AG04449 (cell line): ENCODE measurements at regions not wholly inside any gene's neighbourhood (a gene's known extent, or its start where the extent isn't known, plus 50 kb on each side); places are given as distances from the start of the nearest gene placed in this dataset.
"Not testable (repeated sequence)": the region's sequence is repeated elsewhere in the genome, so short reads cannot be mapped to it uniquely, and the experiment has no call there.

Experiments
- CTCF ChIA-PET: fragments of 350-600 bp; formaldehyde crosslinking; extraction: SDS; loops from one replicate; lab custom pipeline; 2021; ENCODE audit warnings: antibody characterized with exemption; lab: Yijun Ruan, JAX
- POLR2A ChIA-PET: fragments of 400-600, 350-600 bp; formaldehyde crosslinking; extraction: SDS; loops from one replicate; lab custom pipeline; 2020; ENCODE audit warnings: antibody characterized with exemption, inconsistent platforms; lab: Yijun Ruan, JAX
- DNase-seq: peaks from one replicate; pipeline ENCODE4 v3.0.0-alpha.2; 2010; ENCODE audit warnings: low read depth, low spot score
- H3K4me3 ChIP-seq: 2 replicates; pipeline ENCODE4 v1.5.1; 2011; ENCODE audit warnings: low read depth, mild to moderate bottlenecking, control low read depth, low read length
- CTCF ChIP-seq: IDR thresholded peaks from one replicate; pipeline ENCODE4 v1.5.1; 2011; ENCODE audit warnings: mild to moderate bottlenecking, moderate library complexity, low read length, control low read depth, inconsistent platforms; ENCODE audit not compliant: insufficient read depth; ENCODE audit errors: missing control alignments

- ChIA-PET CTCF (no interaction called here), POLR2A (no interaction called here)
- no peak overlapping the region for H3K4me3 ChIP-seq
- TF ChIP-seq CTCF, result no peak
- no peak for DNase-seq
These were observed 298.0 kb upstream of the CXADR start for GRCh38 chr21:17214801-17215200.

- CTCF ChIA-PET, DNase-seq, POLR2A ChIA-PET, H3K4me3 ChIP-seq: not testable (repeated sequence)
These were observed 293.8 kb upstream of the CXADR start for GRCh38 chr21:17219050-17219449.

DNA sequence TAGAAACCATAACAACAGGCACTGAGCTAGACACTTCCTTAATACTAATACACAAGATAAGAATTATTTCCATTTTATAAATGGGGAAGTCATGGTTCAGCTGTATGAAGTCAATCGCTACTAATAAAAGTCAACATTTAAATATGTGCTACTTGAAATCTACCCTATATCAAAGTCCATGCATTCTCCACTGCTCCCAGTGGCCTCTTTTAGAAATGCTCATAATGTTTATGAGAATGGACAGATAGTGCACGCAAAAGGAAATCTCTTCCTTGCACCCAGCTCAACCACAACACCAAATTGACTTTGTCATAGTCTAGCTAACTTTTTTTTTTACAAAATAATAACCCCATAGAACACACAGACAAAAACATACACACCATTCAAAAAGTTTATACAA, 281.7 kb upstream of the CXADR start:
- ChIA-PET POLR2A (no interaction called here), CTCF (no interaction called here)
- no peak for TF ChIP-seq CTCF
- DNase-seq, result no peak
- no peak overlapping the region for H3K4me3 ChIP-seq

GRCh38 chr21:17231771-17232170, 281.1 kb upstream of the CXADR start:
- no peak for DNase-seq
- ChIA-PET CTCF (no interaction called here), POLR2A (no interaction called here)
- no peak for TF ChIP-seq CTCF
- no peak overlapping the region for H3K4me3 ChIP-seq

GRCh38 chr21:17238468-17238867, 274.4 kb upstream of the CXADR start:
- CTCF ChIA-PET, result no interaction called here
- DNase-seq, result no peak
- no peak for TF ChIP-seq CTCF
- POLR2A ChIA-PET, result no interaction called here
- no peak overlapping the region for H3K4me3 ChIP-seq

- ChIA-PET CTCF (no interaction called here), POLR2A (no interaction called here)
- DNase-seq, result no peak
- TF ChIP-seq CTCF, result no peak
- H3K4me3 ChIP-seq, result no peak overlapping the region
These were observed 262.0 kb upstream of the CXADR start for GRCh38 chr21:17250778-17251241.

GRCh38 chr21:17257784-17258183, 255.1 kb upstream of the CXADR start:
- ChIA-PET POLR2A (no interaction called here), CTCF (no interaction called here)
- H3K4me3 ChIP-seq, result no peak overlapping the region
- DNase-seq, result no peak
- no peak for TF ChIP-seq CTCF
